ENCODE measurements at regions not wholly inside any gene's neighbourhood (a gene's known extent, or its start where the extent isn't known, plus 50 kb on each side); places are given as distances from the start of the nearest gene placed in this dataset.

DNA sequence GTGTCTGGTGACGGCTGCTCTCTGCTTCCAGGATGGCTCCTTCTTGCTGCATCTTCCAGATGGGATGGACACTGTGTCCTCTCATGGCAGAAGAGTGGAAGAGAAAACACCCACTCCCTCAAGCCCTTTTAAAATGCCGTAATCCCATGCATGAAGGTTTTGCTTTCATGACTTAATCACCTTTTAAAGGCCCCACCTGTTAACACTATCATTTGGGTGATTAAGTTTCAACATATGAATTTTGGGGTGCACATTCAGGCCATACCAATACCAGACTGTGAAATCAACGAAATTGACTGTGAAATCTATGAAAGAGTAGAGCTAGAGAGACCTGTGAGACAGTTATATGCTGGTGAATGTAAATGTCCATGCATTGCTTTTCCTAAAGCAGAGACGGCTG lies 374.3 kb upstream of the CHD6 start:
- TF ChIP-seq EZH2 (IDR thresholded peaks at IDR 0.05; ENCODE audit: borderline replicate concordance, low read length), result no peak
- TF ChIP-seq, protein P1, sequence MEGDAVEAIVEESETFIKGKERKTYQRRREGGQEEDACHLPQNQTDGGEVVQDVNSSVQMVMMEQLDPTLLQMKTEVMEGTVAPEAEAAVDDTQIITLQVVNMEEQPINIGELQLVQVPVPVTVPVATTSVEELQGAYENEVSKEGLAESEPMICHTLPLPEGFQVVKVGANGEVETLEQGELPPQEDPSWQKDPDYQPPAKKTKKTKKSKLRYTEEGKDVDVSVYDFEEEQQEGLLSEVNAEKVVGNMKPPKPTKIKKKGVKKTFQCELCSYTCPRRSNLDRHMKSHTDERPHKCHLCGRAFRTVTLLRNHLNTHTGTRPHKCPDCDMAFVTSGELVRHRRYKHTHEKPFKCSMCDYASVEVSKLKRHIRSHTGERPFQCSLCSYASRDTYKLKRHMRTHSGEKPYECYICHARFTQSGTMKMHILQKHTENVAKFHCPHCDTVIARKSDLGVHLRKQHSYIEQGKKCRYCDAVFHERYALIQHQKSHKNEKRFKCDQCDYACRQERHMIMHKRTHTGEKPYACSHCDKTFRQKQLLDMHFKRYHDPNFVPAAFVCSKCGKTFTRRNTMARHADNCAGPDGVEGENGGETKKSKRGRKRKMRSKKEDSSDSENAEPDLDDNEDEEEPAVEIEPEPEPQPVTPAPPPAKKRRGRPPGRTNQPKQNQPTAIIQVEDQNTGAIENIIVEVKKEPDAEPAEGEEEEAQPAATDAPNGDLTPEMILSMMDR (IDR thresholded peaks at IDR 0.05; ENCODE audit: low read length), result no peak
